ENCODE measurements at regions not wholly inside any gene's neighbourhood (a gene's known extent, or its start where the extent isn't known, plus 50 kb on each side); places are given as distances from the start of the nearest gene placed in this dataset.

DNA sequence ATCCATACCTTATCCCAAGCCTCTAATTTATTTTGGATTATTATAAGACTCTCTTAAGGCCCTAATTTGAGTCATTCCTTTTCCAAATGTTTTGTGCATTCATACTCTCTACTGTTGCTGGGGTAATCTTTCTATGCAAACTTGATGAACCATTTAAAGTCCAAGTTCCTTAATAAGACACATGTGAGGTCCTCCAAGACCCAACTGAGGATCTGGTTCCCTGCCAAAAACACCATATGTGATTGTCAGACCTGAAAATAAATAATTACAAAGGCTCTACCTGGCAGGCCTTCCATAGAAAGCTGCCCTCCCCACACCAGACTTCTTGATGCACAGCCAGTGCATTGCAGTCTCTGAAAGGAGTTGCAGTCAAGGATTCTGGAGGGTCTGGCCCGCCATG is 257.9 kb upstream of the AKR1E2 start:
- no peak for DNase-seq

DNA sequence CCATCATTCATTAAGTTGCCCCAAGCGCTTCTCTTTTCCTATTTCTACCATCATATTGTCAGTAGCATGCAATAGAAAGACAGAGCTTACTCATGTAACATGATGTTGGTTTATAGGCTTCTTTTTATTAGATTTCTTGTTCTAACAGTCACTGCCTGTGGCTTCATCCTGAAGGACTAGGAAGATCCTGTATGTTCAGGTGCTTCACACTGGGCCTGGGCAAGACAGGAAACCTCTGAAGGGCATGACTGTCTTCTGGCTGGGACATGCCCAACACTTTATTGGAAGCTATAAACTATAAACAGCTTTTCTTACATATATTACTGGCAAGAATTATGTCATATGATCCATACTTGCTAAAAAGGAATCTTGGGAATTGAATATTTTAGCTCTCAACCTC is 258.4 kb upstream of the AKR1E2 start:
- DNase-seq, result no peak

DNA sequence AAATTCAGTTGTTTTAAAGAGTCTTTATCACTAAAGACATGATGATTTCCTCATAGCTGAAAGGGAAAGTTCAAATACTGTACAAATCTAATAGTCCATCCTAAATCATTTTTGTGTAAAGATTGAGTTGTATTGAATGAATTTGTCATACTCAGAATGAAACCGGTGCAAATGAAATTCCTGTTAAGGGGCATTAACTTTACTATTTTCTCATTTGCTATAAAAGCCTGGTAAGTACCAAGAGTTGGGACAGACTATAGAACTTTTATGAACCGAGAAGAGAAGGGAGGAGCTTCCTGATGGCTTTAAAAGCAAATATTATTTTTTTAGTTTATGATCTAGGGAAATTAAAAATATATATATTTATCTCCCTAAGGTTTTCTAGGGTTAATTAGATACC is 260.0 kb upstream of the AKR1E2 start:
- no peak for DNase-seq

DNA sequence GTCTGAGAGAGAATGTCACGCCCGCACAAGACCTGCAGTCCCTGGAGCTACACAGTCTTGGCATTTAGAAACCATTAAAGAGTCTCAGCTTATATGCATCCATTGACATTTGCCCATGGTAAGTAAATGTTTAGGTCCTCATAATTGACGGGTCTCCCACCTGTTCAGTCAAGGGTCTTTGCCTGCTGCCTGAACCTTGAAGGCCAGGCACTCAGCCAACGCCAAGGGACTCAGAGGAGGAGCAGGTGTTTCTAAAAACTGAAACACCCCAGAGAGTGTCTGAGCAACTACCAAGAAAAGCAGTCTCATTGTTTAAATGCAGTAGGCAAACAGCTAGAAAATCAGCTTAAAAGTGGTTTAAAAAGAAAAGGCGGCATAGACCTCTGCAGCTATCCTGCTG is 264.7 kb upstream of the AKR1E2 start:
- DNase-seq, result no peak

DNA sequence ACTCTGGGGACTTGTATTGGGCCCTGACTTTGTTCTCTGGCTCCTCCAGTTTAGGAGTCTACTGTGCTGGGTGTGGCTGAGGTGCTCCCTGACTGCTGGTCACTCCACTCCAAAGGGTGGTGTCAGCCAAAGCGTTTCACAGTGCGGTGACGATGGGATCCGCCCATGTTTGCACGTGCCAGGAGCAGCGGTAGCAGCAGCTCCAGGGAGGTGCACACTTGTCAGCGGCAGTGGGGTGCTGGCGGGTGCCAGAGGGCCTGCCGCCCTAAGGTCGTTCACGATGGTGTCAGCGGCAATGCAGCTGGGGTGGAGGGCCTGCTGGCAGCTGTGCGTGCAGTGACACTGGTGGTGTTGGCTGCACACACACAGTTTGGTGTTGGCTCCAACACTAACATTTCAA is 268.5 kb upstream of the AKR1E2 start:
- no peak for DNase-seq

DNA sequence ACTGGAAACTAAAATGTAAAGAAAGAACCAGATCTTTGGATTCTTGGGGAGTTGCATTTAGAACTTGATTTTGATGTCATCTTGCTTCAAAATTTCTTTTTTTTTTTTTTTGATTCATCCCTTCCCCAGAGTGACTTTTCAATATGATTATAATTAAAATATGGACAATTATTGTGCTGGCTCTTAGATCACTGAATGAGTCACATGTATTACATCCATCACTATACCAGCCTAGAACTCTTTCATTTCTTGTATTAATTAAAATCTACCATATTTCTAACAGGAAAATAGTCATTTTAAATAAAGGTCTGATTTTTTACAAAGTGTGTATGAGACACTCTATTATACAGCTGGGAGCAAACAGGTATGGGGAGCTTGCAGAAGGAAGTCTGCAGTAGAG is 269.5 kb upstream of the AKR1E2 start:
- DNase-seq, result no peak

DNA sequence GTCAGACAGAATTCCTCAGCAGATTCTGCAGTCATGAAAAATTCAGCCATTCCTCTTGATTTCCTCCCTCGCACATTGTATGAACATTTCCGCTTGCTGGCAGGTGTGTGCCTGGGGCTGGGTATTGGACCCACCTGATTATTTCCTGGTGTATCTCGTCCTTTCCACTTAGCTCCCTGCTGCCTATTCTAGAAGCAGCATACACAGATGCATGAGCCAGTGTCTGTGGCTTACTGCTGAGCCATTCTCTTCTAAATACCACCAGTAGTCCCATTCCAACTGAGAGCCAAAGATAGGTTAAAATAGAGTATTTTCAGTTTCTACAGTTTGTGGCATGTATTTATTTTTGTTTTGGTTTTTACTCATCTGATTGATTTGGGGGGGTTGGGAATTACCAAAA is 270.1 kb upstream of the AKR1E2 start:
- no peak for DNase-seq

DNA sequence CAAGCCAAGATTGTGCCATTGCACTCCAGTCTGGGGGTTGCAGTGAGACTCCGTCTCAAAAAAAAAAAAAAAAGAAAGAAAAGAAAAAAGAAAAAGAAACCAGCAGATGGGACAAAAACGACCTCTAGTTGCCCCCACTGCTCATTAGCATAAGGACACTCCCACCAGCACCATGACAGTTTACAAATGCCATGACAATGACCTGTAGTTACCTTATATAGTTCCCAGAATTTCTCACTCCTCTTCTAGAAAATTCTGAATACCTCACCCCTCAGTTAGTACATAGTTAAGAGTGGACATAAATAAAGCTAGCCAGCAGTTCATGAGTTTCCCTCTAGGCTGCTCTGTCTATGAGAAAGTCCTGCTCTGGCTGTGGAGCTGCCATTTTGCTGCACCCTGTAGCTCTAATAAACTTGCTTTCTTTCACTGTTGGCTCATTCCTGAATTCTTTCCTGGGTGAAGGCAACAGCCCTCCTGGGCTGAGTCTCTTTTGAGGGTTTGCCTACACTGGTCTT is 276.8 kb upstream of the AKR1E2 start:
- DNase-seq, result no peak

DNA sequence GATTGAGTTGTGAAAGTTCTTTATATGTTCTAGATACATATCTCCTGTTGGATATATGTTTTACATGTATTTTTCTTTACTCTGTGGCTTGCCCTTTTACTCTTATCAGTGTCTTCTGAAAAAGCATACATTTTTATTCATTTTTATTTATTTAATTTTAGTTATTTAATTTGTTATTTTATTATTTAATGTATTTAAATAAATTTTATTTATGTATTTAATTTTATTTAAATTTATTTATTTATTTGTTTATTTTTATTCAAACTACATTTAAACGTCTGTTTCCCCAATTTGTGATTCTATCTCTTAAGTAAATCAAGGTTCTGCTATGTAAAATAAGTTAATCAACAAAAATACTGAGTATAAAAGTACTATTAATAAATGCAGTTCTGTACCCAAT is 279.1 kb upstream of the AKR1E2 start:
- DNase-seq, result no peak

DNA sequence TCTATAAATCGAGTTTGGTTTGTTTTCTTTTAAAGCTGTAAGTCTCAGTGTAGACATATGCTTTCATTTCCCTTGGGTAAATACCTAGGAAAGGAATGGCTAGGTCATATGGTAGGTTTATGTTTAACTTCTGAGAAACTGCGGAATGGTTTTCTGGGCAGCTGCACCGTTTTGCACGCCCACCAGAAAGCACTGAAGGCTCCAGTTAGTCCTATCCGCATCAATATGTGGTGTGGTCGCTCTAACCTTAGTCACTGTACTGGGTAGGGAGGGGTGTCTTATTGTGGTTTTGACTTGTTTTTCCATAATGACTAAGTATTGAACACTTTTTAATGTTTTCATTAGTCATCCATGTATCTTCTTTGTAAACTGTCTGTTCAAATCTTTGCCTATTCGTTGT is 279.5 kb upstream of the AKR1E2 start:
- DNase-seq, result no peak

DNA sequence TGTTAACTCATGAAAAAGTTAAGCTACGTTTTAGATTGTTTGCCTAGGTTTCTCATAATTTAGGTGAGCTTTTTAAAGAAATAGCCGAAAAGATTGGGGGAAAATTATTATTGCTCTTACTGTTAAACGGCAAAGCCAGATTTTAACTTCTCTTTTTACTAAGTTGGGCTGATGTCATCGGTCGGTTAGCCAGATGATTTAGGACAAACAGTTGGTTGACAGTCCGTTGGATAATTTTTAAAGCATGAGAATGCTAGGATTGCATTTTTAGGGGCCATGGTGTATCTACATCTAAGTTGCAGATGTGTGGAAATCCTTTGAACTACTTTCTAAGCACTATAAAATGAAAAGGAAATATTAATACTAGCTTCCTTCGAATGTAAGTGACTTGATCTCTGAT is 280.9 kb upstream of the AKR1E2 start:
- DNase-seq, result no peak

DNA sequence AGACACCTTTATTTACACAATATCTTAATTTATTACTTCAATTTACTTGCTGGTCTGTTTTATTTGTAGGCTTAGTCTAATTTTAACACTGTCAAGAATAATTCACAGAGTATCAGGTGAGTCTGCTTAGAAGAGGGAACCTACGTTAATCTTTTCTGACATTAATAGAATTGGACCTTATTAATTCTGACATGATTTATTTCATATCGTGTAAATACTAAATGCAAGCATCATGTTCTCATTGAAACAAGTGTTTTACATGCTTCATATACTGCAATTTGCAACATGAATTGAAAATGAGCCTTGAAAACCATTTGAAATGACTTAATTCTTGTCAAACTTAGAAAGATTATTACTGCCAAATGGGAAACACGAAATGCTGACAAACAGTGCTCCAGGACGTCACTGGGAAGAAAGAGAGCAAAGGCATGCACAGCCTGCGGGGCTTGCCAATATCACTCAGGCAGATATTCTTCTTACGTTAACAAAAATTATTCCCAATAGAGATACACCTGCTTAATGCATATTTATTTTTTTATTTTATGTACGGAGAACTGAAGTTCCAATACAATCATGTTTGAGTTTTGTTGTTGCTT is 282.0 kb upstream of the AKR1E2 start:
- DNase-seq, result no peak

DNA sequence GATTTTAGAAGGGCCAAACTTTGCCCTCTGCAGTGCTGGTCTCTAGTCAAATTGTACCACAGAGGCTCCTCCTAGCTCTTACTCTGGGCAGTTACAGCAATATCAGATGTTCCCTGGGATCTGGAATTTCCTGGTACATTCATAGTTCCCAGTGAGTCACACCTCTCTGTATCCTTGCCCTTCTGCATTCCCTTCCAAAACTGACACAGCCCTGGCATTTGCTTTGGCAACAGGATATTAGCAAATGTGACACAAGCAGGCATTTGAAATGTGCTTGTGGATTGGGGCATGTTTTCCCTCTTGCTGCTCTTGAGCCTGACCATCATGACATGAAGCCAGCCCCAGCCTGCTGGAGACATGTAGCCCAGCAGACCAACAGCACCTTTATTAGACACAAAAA is 284.7 kb upstream of the AKR1E2 start:
- DNase-seq, result no peak

DNA sequence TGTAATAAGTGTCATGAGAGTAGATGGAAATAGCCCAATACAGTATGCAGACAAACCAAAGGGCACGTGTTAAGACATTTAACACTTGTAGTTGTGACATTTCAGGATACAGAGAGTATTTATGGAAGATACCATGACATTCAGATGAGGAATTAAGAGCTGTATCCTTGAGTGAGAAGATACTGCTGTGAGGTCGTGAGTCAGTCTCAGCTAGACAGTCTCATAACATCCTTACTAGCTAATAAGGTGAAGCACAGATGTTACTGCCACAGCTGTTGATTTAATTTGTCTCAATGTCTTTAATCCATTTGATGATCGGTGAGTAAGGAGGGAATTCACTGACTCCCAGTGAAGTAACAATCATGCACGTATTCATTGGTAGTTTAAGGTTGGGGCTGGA is 288.0 kb upstream of the AKR1E2 start:
- no peak for DNase-seq

DNA sequence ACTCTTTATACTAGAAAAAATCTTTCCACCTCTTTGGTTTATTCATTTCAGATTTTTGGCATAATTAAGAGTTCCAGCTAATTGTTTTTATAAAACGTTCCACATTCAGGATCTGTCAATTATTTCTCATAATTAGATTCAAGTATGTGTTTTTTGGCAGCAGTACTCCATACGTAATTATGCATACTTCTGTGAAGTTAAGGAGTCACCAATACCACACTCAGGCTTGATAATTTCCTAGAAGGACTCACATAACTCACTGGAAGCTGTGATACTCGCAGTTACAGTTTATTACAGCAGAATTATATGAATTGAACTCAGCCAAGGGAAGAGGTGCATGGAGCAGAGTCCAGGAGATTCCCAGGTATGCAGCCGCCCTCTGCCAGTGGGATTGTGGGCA is 290.5 kb upstream of the AKR1E2 start:
- no peak for DNase-seq

DNA sequence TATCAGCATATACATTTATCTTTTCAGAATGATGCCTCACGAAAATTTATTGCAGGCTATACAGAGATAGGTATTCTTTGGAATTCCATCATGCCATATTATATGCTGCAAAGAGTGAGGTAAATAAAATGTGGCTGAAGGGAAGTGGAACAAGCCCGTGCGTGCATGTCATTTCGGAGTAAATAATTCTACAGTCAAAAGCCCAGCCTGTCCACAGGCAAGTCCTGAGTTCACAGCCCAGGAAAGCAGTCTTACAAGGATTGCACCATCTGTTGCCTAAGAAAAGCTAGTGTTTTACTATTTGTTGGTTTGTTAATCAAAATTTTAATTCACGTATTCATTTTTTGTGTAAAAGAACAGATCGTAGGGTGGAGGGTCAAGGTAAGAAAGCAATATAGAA is 292.4 kb upstream of the AKR1E2 start:
- no peak for DNase-seq

DNA sequence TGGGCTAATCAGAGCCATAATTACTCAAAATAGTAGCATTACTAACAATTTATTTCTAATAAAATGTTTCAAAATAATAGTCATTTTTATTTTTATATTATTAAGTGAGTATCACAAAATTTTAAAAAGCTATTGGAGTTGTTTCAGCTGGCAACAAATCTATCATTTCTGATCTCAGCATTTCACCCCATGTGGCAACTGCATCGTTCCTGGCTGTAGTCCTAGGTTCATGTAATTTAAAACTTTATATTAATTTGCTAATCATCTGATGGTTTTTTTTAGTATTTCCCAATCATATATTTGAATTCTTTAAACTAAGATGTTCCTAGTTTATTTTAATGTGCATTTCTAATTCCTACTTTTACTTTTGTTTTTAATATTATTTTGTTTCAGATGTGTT is 293.0 kb upstream of the AKR1E2 start:
- DNase-seq, result no peak

DNA sequence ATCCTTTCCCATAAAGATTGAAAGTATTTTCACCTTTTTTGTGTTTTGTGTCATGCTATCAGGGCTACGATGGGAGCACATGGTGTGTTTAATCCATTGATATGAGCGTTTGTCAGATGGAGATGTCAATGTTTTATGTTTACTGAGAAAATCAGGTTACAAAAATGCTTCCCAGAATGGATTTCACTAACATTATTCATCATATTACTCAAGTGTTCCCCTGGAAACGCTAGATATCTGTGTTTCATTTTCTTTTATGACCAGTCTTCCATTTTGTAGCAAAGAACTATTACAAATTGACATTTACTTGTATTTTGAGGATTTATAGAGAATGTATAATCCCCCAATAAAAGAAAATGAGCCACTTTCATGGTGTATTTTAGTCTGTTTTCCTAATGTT is 293.5 kb upstream of the AKR1E2 start:
- no peak for DNase-seq

DNA sequence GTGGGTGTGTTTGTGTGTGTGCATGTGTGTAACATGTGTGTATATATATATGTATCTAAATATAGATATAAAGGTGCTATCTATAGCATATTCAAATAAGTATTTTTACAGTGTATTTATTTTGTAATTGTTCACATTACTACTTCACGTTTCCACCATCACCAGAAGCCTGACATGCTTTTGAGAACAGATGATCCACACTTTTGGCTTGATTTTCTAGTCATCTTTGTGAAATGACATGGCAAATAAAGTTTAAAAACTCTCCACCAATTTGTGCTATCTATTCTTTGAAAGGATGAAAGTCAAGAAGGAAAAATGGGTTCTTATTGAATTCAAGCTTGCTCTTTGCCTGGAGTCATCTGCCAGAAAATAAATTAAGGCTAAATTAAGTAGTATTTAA is 294.0 kb upstream of the AKR1E2 start:
- DNase-seq, result no peak

DNA sequence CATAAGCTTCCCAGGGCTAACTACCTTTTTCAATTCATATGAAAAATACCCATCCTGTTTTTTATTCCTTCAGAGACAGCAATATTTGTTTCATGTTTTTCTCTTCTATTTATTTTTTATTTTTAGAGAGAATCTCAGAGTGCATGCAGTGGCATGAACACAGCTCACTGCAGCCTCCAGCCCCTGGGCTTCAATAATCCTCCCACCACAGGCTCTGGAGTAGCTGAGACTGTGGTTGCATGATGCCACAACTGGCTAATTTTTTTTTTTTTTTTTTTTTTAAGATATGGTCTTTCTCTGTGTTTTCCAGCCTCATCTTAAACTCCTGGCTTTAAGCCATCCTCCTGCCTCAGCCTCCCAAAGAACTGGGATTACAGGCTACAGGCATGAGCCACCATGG is 296.7 kb upstream of the AKR1E2 start:
- no peak for DNase-seq

DNA sequence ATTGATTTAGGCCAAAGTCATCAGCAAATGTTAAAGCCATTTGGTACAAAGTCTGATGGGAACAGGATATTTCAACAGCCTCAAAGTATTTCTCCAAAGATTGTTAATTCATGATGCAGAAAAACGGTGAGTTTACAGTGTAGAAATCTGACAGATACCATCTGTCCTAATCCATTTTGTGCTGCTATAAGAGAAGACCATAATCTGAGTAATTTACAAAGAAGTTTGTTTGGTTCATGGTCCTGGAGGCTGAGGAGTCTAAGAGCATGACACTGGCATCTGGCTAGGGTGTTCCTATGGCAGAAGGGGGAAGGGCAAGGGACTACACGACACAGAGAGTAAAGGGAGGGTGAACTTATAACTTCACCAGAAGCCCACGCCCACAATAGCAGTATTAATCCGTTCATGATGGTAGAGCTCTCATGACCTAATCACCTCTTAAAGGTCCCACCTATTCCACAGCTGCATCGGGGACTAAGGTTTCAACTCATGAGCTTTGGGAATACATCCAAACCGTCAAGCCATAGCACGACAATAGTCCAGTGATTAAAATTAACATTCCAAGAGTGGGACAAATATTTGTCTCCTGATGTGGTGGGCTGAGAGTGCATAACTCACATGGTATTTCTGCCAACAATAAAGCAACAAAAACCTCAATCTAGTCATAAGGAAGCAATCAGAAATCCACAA is 298.6 kb upstream of the AKR1E2 start:
- no peak for DNase-seq

DNA sequence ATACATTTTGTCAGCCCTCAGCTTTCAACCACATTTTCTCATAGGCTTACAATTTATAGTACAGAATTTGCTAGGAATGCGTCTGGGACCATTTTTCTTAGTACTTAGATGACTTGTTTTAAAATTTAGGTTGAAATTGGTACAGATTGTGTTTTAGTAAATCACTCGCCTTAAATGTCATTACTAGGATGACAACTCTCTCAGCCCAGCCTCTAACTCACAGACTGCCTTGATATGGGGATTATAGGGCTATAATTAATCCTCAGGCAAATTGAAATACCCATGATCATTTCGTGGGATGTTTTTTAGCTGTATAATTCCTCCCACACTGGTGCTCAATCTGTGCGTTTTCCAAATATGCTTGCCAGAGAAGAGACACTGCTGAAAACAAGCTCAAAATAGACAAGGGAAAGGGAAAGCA is 299.7 kb upstream of the AKR1E2 start:
- no peak for DNase-seq

DNA sequence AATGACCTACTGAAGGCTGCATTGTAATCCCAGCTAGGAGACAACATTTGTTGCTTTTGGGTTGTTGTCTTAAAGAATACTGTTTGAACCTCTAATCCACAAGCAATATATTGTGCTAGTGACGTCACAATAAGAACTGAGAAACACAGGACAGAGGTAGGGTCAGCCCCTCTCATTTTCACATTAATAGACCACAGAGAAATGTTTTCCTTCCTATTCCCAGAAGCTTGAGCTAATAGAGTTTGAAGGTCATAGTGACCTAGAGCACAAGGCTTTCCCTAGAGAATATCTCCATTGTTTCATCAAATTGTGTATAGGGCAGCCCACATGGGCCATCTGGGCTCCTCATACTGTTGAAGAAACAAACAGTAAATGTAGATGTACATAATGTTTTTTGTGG is 300.9 kb upstream of the AKR1E2 start:
- no peak for DNase-seq

DNA sequence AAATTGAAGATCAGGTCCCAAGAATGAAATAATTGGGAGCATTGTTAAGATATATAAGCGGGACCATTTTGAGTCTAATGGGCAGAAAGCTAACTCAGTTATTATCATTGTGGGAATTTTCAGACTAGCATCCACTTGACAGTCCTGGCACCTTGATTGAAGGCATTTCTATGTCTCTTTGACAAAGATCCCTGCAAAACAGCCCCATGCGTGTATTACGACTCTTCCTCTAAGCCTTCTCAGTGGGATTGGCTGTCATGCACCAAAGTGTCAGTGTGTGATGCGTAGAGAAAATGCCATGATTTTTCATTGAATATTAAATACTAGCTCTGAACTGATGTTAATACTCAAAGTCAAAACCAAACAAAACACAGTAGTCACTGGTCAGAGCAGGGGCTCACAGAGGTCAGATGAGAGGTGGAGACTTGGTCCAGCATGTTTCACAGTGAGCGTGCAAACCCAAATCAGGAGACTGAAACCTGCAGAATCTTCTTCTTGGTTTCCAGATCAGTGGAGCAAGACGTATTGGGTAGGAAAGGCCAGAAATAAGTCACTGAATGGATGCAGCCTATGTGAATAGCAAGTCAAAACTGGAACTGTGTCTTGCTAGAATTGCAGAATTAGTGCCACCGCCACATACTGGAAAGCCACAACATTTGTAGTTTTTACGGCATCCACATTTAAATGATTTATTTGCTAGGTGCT is 303.6 kb upstream of the AKR1E2 start:
- DNase-seq, result no peak
